ENCODE measurements at regions not wholly inside any gene's neighbourhood (a gene's known extent, or its start where the extent isn't known, plus 50 kb on each side); places are given as distances from the start of the nearest gene placed in this dataset.

- Histone ChIP-seq H3K27me3 (no peaks in the 10 kb centered on the region), H3K4me1 (no peaks in the 10 kb centered on the region), H3K4me3 (no peak overlapping the region), H3K9me3 (no peaks in the 10 kb centered on the region), H3K36me3 (no peaks in the 10 kb centered on the region), H3K27ac (no peak overlapping the region)
- ATAC-seq = peak; percentile 75 to 86 (median 76)
- intact Hi-C loops (cut with DNase I) = no loop called here
- 49% methylated on average over 3 of the region's 3 CpGs for WGBS (ENCODE audit: insufficient coverage, low coverage, low lambda C conversion rate, missing lambda C conversion rate)
- DNase-seq = no peak
- TF ChIP-seq POLR2A (IDR thresholded peaks at IDR 0.05) (no peak), CTCF (IDR thresholded peaks at IDR 0.05) (peak; percentile 44 to 62 (median 51))
These were observed 56.0 kb upstream of the FAM174A start for GRCh38 chr5:100479079-100479688.

- Histone ChIP-seq H3K9me3 (no peaks in the 10 kb centered on the region), H3K4me1 (no peaks in the 10 kb centered on the region), H3K27me3 (no peaks in the 10 kb centered on the region), H3K4me3 (no peak overlapping the region), H3K27ac (no peak overlapping the region), H3K36me3 (no peaks in the 10 kb centered on the region)
- ATAC-seq = no peak
- no peak for TF ChIP-seq POLR2A (IDR thresholded peaks at IDR 0.05)
- TF ChIP-seq CTCF (IDR thresholded peaks at IDR 0.05) = no peak
- DNase-seq = no peak
- 94% methylated on average over 2 of the region's 2 CpGs for WGBS (ENCODE audit: insufficient coverage, low coverage, low lambda C conversion rate, missing lambda C conversion rate)
- intact Hi-C loops (cut with DNase I) = no loop called here
These were observed 63.1 kb upstream of the FAM174A start for GRCh38 chr5:100472091-100472490.

GRCh38 chr5:100469767-100470166 lies 65.4 kb upstream of the FAM174A start:
- H3K36me3 ChIP-seq = no peaks in the 10 kb centered on the region
- H3K4me1 ChIP-seq = no peaks in the 10 kb centered on the region
- H3K27ac ChIP-seq = no peak overlapping the region
- H3K4me3 ChIP-seq = no peak overlapping the region
- intact Hi-C loops (cut with DNase I) = no loop called here
- DNase-seq (no peak), ATAC-seq (no peak)
- no peaks in the 10 kb centered on the region for H3K27me3 ChIP-seq
- TF ChIP-seq POLR2A (IDR thresholded peaks at IDR 0.05) (no peak), CTCF (IDR thresholded peaks at IDR 0.05) (no peak)
- H3K9me3 ChIP-seq = no peaks in the 10 kb centered on the region

GRCh38 chr5:100464418-100464817 lies 70.8 kb upstream of the FAM174A start:
- no peaks in the 10 kb centered on the region for H3K36me3 ChIP-seq
- no peaks in the 10 kb centered on the region for H3K9me3 ChIP-seq
- TF ChIP-seq POLR2A (IDR thresholded peaks at IDR 0.05) (no peak), CTCF (IDR thresholded peaks at IDR 0.05) (no peak)
- no peak overlapping the region for H3K27ac ChIP-seq
- intact Hi-C loops (cut with DNase I) = no loop called here
- H3K27me3 ChIP-seq = no peaks in the 10 kb centered on the region
- WGBS (ENCODE audit: insufficient coverage, low coverage, low lambda C conversion rate, missing lambda C conversion rate) = 76% methylated on average over 2 of the region's 2 CpGs
- no peak overlapping the region for H3K4me3 ChIP-seq
- DNase-seq (no peak), ATAC-seq (no peak)
- no peaks in the 10 kb centered on the region for H3K4me1 ChIP-seq

GRCh38 chr5:100456615-100457014 lies 78.6 kb upstream of the FAM174A start:
- H3K27me3 ChIP-seq = no peaks in the 10 kb centered on the region
- intact Hi-C loops (cut with DNase I) = no loop called here
- no peak for ATAC-seq
- DNase-seq = no peak
- no peak overlapping the region for H3K4me3 ChIP-seq
- no peaks in the 10 kb centered on the region for H3K4me1 ChIP-seq
- no peak overlapping the region for H3K27ac ChIP-seq
- no peaks in the 10 kb centered on the region for H3K36me3 ChIP-seq
- no peak for TF ChIP-seq POLR2A (IDR thresholded peaks at IDR 0.05)
- no peak for TF ChIP-seq CTCF (IDR thresholded peaks at IDR 0.05)
- H3K9me3 ChIP-seq = no peaks in the 10 kb centered on the region
